ENCODE measurements at regions not wholly inside any gene's neighbourhood (a gene's known extent, or its start where the extent isn't known, plus 50 kb on each side); places are given as distances from the start of the nearest gene placed in this dataset.

DNA sequence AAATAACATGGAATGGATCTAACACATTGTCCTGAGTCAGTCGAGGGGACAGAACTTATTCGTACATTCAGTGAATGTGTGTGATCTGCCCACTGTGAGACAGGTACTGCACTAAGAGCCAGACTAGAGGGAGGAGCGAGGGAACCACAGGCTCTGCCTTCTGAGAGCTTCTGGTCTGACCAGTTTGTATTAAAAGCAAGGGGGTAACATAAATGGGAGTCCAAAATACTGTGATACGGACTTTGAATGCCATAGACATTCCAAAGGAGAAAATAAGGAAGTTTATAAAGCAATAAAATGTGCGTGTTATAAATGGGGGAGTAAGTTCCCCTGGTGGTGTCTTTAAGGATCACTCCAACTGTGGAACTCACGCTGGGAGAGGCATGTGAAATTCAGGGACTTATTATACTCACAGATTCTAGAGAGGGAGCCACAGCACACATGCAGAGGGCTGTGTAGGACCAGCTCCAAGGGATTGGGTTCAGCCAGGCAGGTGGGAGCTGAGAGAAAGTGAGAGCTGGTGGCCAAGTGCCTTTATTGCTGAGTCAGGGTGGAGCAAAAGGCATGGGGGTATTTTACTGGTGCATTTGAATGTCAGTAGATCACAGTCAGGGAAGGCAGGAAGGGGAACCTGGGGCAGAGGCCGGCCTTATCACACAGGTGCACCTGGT lies 186.5 kb upstream of the WWC1 start:
- no peaks in the 10 kb centered on the region for H3K36me3 ChIP-seq (ENCODE audit: control insufficient read depth in 2 of 2, extremely low read depth in 1 of 2, insufficient read depth in 2 of 2, low read length in 2 of 2)
- BruUV-seq (replicated peaks), result no TSS peak
- H3K9me1 ChIP-seq (replicated peaks; ENCODE audit: control insufficient read depth, extremely low read depth, insufficient read depth, low read length), result no peaks in the 10 kb centered on the region
- H2AFZ ChIP-seq (ENCODE audit: low read depth, low read length), result no peak overlapping the region
- H3K4me3 ChIP-seq (replicated peaks in 1 of 3; ENCODE audit: insufficient read depth in 1 of 3, low read depth in 1 of 3, low read length in 3 of 3), result no peak overlapping the region
- TF ChIP-seq FOS (IDR thresholded peaks at IDR 0.05; ENCODE audit: borderline replicate concordance, insufficient read depth, low read length) (no peak), POLR2AphosphoS5 (IDR thresholded peaks at IDR 0.05; ENCODE audit: insufficient read depth, low read depth, low read length) (no peak), POLR2A (IDR thresholded peaks at IDR 0.05; ENCODE audit: low read depth, low read length) (no peak), EZH2 (IDR thresholded peaks at IDR 0.05; ENCODE audit: borderline replicate concordance, low read depth, low read length, severe bottlenecking) (no peak), MAX (IDR thresholded peaks at IDR 0.05; ENCODE audit: insufficient read depth, insufficient read length) (no peak), GATA2 (IDR thresholded peaks at IDR 0.05; ENCODE audit: insufficient read depth, insufficient read length, low read depth, low read length) (no peak), JUN (IDR thresholded peaks at IDR 0.05; ENCODE audit: borderline replicate concordance, insufficient read depth, insufficient read length, low read depth) (no peak), MYC (IDR thresholded peaks at IDR 0.05; ENCODE audit: low read depth, low read length) (no peak)
- TF ChIP-seq, protein P1, sequence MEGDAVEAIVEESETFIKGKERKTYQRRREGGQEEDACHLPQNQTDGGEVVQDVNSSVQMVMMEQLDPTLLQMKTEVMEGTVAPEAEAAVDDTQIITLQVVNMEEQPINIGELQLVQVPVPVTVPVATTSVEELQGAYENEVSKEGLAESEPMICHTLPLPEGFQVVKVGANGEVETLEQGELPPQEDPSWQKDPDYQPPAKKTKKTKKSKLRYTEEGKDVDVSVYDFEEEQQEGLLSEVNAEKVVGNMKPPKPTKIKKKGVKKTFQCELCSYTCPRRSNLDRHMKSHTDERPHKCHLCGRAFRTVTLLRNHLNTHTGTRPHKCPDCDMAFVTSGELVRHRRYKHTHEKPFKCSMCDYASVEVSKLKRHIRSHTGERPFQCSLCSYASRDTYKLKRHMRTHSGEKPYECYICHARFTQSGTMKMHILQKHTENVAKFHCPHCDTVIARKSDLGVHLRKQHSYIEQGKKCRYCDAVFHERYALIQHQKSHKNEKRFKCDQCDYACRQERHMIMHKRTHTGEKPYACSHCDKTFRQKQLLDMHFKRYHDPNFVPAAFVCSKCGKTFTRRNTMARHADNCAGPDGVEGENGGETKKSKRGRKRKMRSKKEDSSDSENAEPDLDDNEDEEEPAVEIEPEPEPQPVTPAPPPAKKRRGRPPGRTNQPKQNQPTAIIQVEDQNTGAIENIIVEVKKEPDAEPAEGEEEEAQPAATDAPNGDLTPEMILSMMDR (IDR thresholded peaks at IDR 0.05; ENCODE audit: extremely low read depth in 1 of 2, insufficient read depth in 1 of 2, low read depth in 1 of 2, low read length in 2 of 2), result no peak
- DNase-seq (ENCODE audit: low read depth, low spot score) (no peak), FAIRE-seq (no peak)
- ChIA-PET POLR2A (no interaction called here), CTCF (no interaction called here)
- no peaks in the 10 kb centered on the region for H3K4me1 ChIP-seq (ENCODE audit: control insufficient read depth, extremely low read depth, insufficient read depth, low read length)
- intact Hi-C loops (cut with micrococcal nuclease), result no loop called here
- no peak overlapping the region for H3K4me2 ChIP-seq (ENCODE audit: insufficient read depth, low read length)
- no peaks in the 10 kb centered on the region for H3K9me3 ChIP-seq (replicated peaks; ENCODE audit: control insufficient read depth, insufficient read depth, low read length)
- H4K20me1 ChIP-seq (replicated peaks; ENCODE audit: control insufficient read depth, extremely low read depth, insufficient read depth, low read length), result no peaks in the 10 kb centered on the region
- no peak overlapping the region for H3K27ac ChIP-seq (ENCODE audit: insufficient read depth, low read depth, low read length)
- dilution Hi-C loops (cut with MboI; ENCODE audit: extremely low pct_ligation_motif_present, low sequenced_read_pairs), result no loop called here
- no peak overlapping the region for H3K9ac ChIP-seq (replicated peaks; ENCODE audit: extremely low read depth, insufficient read depth, low read length)
- H3K27me3 ChIP-seq (ENCODE audit: control insufficient read depth in 2 of 2, insufficient read depth in 2 of 2, low read length in 2 of 2), result no peaks in the 10 kb centered on the region
- no peaks in the 10 kb centered on the region for H3K79me2 ChIP-seq (ENCODE audit: control insufficient read depth, insufficient read depth, low read length)

All from endothelial cell of umbilical vein (primary cell).